PFSK-1 (cell line): ENCODE measurements at regions not wholly inside any gene's neighbourhood (a gene's known extent, or its start where the extent isn't known, plus 50 kb on each side); places are given as distances from the start of the nearest gene placed in this dataset.

ENCODE experiments used
- SIN3A ChIP-seq: IDR thresholded peaks from 2 replicates; pipeline ENCODE4 v1.6.1; 2012; ENCODE audit warnings: mild to moderate bottlenecking, low read length, moderate library complexity, borderline replicate concordance; ENCODE audit not compliant: insufficient read depth
- TAF1 ChIP-seq: IDR thresholded peaks from 2 replicates; pipeline ENCODE4 v1.6.1; 2012; ENCODE audit warnings: low read length, control low read depth, borderline replicate concordance; ENCODE audit not compliant: insufficient read depth

GRCh38 chr1:218863987-218864386, 309.7 kb upstream of the LYPLAL1 start:
- TF ChIP-seq TAF1 (no peak), SIN3A (no peak)
